ENCODE measurements at regions not wholly inside any gene's neighbourhood (a gene's known extent, or its start where the extent isn't known, plus 50 kb on each side); places are given as distances from the start of the nearest gene placed in this dataset.
A peak's percentile ranks its signal among the peaks of the same experiment; 100 is the strongest.

DNA sequence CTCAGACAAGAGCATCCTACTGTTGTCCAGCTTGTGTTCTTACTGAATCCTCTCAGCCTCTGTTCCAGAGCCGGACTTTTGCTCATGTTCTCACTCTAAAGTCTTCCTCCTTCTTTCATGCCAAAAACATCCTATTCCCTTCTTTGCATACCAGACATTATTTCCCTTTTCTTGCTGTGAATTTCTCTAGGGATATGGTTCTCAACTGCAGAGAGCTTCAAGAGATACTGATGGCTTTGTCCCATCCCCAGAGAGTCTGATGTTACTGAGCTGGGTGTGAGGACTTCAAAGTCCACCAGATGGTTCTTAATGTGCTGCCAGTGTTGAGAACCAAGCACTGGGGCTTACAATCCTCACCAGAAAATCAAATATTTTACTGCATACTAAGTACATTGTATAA, 98.6 kb upstream of the FER start:
- TF ChIP-seq EZH2phosphoT487 (IDR thresholded peaks at IDR 0.05; ENCODE audit: low read depth, severe bottlenecking, unreplicated experiment): no peak
- TF ChIP-seq, protein P1, sequence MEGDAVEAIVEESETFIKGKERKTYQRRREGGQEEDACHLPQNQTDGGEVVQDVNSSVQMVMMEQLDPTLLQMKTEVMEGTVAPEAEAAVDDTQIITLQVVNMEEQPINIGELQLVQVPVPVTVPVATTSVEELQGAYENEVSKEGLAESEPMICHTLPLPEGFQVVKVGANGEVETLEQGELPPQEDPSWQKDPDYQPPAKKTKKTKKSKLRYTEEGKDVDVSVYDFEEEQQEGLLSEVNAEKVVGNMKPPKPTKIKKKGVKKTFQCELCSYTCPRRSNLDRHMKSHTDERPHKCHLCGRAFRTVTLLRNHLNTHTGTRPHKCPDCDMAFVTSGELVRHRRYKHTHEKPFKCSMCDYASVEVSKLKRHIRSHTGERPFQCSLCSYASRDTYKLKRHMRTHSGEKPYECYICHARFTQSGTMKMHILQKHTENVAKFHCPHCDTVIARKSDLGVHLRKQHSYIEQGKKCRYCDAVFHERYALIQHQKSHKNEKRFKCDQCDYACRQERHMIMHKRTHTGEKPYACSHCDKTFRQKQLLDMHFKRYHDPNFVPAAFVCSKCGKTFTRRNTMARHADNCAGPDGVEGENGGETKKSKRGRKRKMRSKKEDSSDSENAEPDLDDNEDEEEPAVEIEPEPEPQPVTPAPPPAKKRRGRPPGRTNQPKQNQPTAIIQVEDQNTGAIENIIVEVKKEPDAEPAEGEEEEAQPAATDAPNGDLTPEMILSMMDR (IDR thresholded peaks at IDR 0.05; ENCODE audit: poor library complexity): no peak
- no peaks in the 10 kb centered on the region for H3K27me3 ChIP-seq
- no peak for DNase-seq (ENCODE audit: low spot score)
- H2AFZ ChIP-seq: no peak overlapping the region
- H3K9me2 ChIP-seq (replicated peaks; ENCODE audit: insufficient read depth): no peaks in the 10 kb centered on the region
- 95% methylated on average over 1 of the region's 1 CpG for WGBS (ENCODE audit: low lambda C conversion rate, missing lambda C conversion rate)
- no peak overlapping the region for H3K4me3 ChIP-seq
- H3K9me3 ChIP-seq (ENCODE audit: low read depth): no peaks in the 10 kb centered on the region
- H3K4me1 ChIP-seq (ENCODE audit: insufficient read depth): no peaks in the 10 kb centered on the region
- H3K36me3 ChIP-seq (replicated peaks; ENCODE audit: insufficient read depth, low read depth): no peaks in the 10 kb centered on the region
- no peaks in the 10 kb centered on the region for H4K20me1 ChIP-seq (ENCODE audit: insufficient read depth, poor library complexity, severe bottlenecking)
- no peaks in the 10 kb centered on the region for H3K79me2 ChIP-seq
- no peak overlapping the region for H3K27ac ChIP-seq
- no peak overlapping the region for H3K4me2 ChIP-seq

DNA sequence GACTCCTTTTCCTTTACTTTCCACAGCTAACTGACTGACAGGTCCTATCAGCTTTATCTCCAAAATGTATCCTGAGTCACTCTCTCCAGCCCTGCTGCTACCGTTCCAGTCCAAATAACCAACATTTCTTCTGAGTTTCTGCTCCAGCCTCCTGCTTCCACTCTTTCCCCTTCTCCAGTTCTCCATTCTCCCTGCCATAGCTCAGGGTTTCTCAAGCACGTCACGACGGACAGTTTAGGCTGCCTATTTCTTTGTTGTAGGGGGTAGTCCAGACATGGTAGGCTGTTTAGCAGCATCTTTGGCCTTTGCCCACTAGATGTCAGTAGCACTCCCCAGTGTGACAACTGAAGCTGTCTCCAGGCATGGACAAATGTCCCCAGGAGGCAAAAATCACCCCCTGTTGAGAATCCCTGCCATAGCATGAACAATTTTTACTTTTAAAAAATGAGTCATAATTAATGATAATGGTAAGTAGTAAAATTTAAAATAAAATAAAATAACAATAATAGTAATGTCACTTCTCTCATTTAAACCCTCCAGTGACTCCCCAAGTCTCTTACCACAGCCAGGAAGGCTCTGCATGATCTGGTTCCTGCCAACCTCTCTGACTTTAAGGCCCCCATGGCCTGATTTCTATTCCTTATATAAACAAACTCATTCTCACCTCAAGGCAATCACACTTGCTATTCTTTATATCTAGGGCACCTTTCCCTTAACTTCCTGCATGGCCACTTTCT, 105.4 kb upstream of the FER start:
- Histone ChIP-seq H3K36me3 (replicated peaks; ENCODE audit: insufficient read depth, low read depth) (no peaks in the 10 kb centered on the region), H3K9me3 (ENCODE audit: low read depth) (no peaks in the 10 kb centered on the region), H3K4me1 (ENCODE audit: insufficient read depth) (no peaks in the 10 kb centered on the region), H2AFZ (peak overlapping the region; percentile 23), H3K4me3 (no peak overlapping the region), H3K4me2 (peak overlapping the region; percentile 63), H3K9me2 (replicated peaks; ENCODE audit: insufficient read depth) (no peaks in the 10 kb centered on the region), H4K20me1 (ENCODE audit: insufficient read depth, poor library complexity, severe bottlenecking) (no peaks in the 10 kb centered on the region), H3K79me2 (no peaks in the 10 kb centered on the region), H3K27ac (no peak overlapping the region), H3K27me3 (no peaks in the 10 kb centered on the region)
- 6% methylated on average over 4 of the region's 4 CpGs for WGBS (ENCODE audit: low lambda C conversion rate, missing lambda C conversion rate)
- DNase-seq (ENCODE audit: low spot score): peak; percentile 81
- TF ChIP-seq, protein P1 (IDR thresholded peaks at IDR 0.05; ENCODE audit: poor library complexity): peak; percentile 82
- TF ChIP-seq EZH2 (IDR thresholded peaks at IDR 0.05; ENCODE audit: borderline replicate concordance) (no peak), EZH2phosphoT487 (IDR thresholded peaks at IDR 0.05; ENCODE audit: low read depth, severe bottlenecking, unreplicated experiment) (no peak)

DNA sequence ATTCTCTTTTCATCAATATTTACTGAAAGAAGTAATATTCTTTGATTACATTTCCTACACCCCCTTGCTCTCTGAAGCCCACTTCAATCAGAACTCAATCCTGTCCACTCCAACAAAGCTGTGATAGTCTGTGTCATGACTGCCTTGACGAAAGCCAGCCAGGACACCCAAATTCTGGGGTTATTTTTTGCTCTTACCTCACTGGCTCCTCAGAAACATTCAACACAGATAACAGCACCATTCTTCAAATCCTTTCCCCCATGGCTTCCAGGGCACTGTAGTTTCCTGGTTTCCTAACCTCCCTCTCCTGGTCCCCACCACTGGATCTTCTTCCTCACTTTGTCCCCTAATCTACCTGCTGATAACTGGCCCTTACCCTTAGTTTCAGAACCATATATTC, 106.1 kb upstream of the FER start:
- H2AFZ ChIP-seq: peak overlapping the region; percentile 23
- no peaks in the 10 kb centered on the region for H3K4me1 ChIP-seq (ENCODE audit: insufficient read depth)
- no peaks in the 10 kb centered on the region for H4K20me1 ChIP-seq (ENCODE audit: insufficient read depth, poor library complexity, severe bottlenecking)
- H3K4me2 ChIP-seq: peak overlapping the region; percentile 63
- no peaks in the 10 kb centered on the region for H3K9me3 ChIP-seq (ENCODE audit: low read depth)
- no peaks in the 10 kb centered on the region for H3K79me2 ChIP-seq
- no peaks in the 10 kb centered on the region for H3K36me3 ChIP-seq (replicated peaks; ENCODE audit: insufficient read depth, low read depth)
- TF ChIP-seq EZH2phosphoT487 (IDR thresholded peaks at IDR 0.05; ENCODE audit: low read depth, severe bottlenecking, unreplicated experiment) (no peak), EZH2 (IDR thresholded peaks at IDR 0.05; ENCODE audit: borderline replicate concordance) (no peak)
- TF ChIP-seq, protein P1 (IDR thresholded peaks at IDR 0.05; ENCODE audit: poor library complexity): no peak
- DNase-seq (ENCODE audit: low spot score): no peak
- H3K4me3 ChIP-seq: no peak overlapping the region
- no peaks in the 10 kb centered on the region for H3K9me2 ChIP-seq (replicated peaks; ENCODE audit: insufficient read depth)
- H3K27ac ChIP-seq: no peak overlapping the region
- WGBS (ENCODE audit: low lambda C conversion rate, missing lambda C conversion rate): 74% methylated on average over 1 of the region's 1 CpG
- no peaks in the 10 kb centered on the region for H3K27me3 ChIP-seq
